Osteoblast (primary cell): ENCODE measurements at regions not wholly inside any gene's neighbourhood (a gene's known extent, or its start where the extent isn't known, plus 50 kb on each side); places are given as distances from the start of the nearest gene placed in this dataset.

ENCODE experiments used
- DNase-seq: peaks from one replicate; pipeline ENCODE4 v3.0.0; 2011; ENCODE audit warnings: low spot score, mixed read lengths; ENCODE audit not compliant: insufficient read length; ENCODE audit errors: missing footprints
- H2AFZ ChIP-seq: 2 replicates; pipeline ENCODE4 v1.6.0; 2011; ENCODE audit warnings: mild to moderate bottlenecking, low read length
- H3K27ac ChIP-seq: 2 replicates; pipeline ENCODE4 v1.5.1; 2011; ENCODE audit warnings: mild to moderate bottlenecking, low read depth, low read length, moderate library complexity
- H3K27me3 ChIP-seq: 2 replicates; pipeline ENCODE4 v1.6.0; 2012; ENCODE audit warnings: mild to moderate bottlenecking, control low read depth, inconsistent platforms, low read length, moderate library complexity; ENCODE audit not compliant: insufficient read depth
- H3K36me3 ChIP-seq: 2 replicates; pipeline ENCODE4 v1.5.1; 2011; ENCODE audit warnings: mild to moderate bottlenecking, low read length, control low read depth, moderate library complexity; ENCODE audit not compliant: insufficient read depth
- H3K4me1 ChIP-seq: 2 replicates; pipeline ENCODE4 v1.5.1; 2011; ENCODE audit warnings: mild to moderate bottlenecking, low read length, control low read depth, moderate library complexity; ENCODE audit not compliant: insufficient read depth
- H3K4me2 ChIP-seq: 2 replicates; pipeline ENCODE4 v1.6.0; 2011; ENCODE audit warnings: mild to moderate bottlenecking, low read length; ENCODE audit not compliant: insufficient read depth
- H3K4me3 ChIP-seq: fragments of 200-600 bp; sonication (generic); 3 replicates; pipeline ENCODE4 v1.5.1; 2012; ENCODE audit warnings: mild to moderate bottlenecking, low read length, inconsistent platforms; ENCODE audit not compliant: insufficient read depth
- H3K79me2 ChIP-seq: 2 replicates; pipeline ENCODE4 v1.6.0; 2012; ENCODE audit warnings: mild to moderate bottlenecking, low read length, control low read depth, inconsistent platforms; ENCODE audit not compliant: insufficient read depth
- H3K9me3 ChIP-seq: 2 replicates; pipeline ENCODE4 v1.5.1; 2011; ENCODE audit warnings: low read depth, low read length, control low read depth
- H4K20me1 ChIP-seq: 2 replicates; pipeline ENCODE4 v1.6.0; 2012; ENCODE audit warnings: mild to moderate bottlenecking, low read length, control low read depth; ENCODE audit not compliant: insufficient read depth
- CTCF ChIP-seq: IDR thresholded peaks from 2 replicates; pipeline ENCODE4 v1.5.1; 2011; ENCODE audit warnings: mild to moderate bottlenecking, low read depth, low read length, moderate library complexity; ENCODE audit errors: extremely low read depth

- H3K27ac ChIP-seq = no peak overlapping the region
- H3K4me1 ChIP-seq = no peaks in the 10 kb centered on the region
- no peaks in the 10 kb centered on the region for H3K9me3 ChIP-seq
- no peak overlapping the region for H3K4me3 ChIP-seq
- peak; percentile 37 for DNase-seq
- H3K36me3 ChIP-seq = no peaks in the 10 kb centered on the region
- no peak overlapping the region for H3K4me2 ChIP-seq
- H3K27me3 ChIP-seq = no peaks in the 10 kb centered on the region
- H3K79me2 ChIP-seq = no peaks in the 10 kb centered on the region
- H4K20me1 ChIP-seq = no peaks in the 10 kb centered on the region
- TF ChIP-seq CTCF = no peak
- no peak overlapping the region for H2AFZ ChIP-seq
Observed at GRCh38 chr2:239793836-239794235, 231.3 kb downstream of the NDUFA10 start.

GRCh38 chr2:239793086-239793485 lies 232.1 kb downstream of the NDUFA10 start:
- no peaks in the 10 kb centered on the region for H3K79me2 ChIP-seq
- no peaks in the 10 kb centered on the region for H3K9me3 ChIP-seq
- H3K4me1 ChIP-seq = no peaks in the 10 kb centered on the region
- H3K36me3 ChIP-seq = no peaks in the 10 kb centered on the region
- no peak overlapping the region for H3K4me2 ChIP-seq
- H3K27me3 ChIP-seq = no peaks in the 10 kb centered on the region
- peak; percentile 38 for DNase-seq
- H3K27ac ChIP-seq = no peak overlapping the region
- no peak overlapping the region for H3K4me3 ChIP-seq
- no peak for TF ChIP-seq CTCF
- H2AFZ ChIP-seq = no peak overlapping the region
- no peaks in the 10 kb centered on the region for H4K20me1 ChIP-seq

- Histone ChIP-seq H3K4me2 (no peak overlapping the region), H3K36me3 (no peaks in the 10 kb centered on the region), H3K4me3 (no peak overlapping the region), H4K20me1 (no peaks in the 10 kb centered on the region), H3K9me3 (no peaks in the 10 kb centered on the region), H2AFZ (no peak overlapping the region), H3K27ac (no peak overlapping the region), H3K4me1 (no peaks in the 10 kb centered on the region), H3K27me3 (no peaks in the 10 kb centered on the region), H3K79me2 (no peaks in the 10 kb centered on the region)
- no peak for TF ChIP-seq CTCF
- DNase-seq = peak; percentile 72
Observed at GRCh38 chr2:239792405-239793084, 232.6 kb downstream of the NDUFA10 start.

- Histone ChIP-seq H3K4me1 (no peaks in the 10 kb centered on the region), H2AFZ (no peak overlapping the region), H3K27me3 (no peaks in the 10 kb centered on the region), H3K79me2 (no peaks in the 10 kb centered on the region), H3K27ac (no peak overlapping the region), H3K9me3 (no peaks in the 10 kb centered on the region), H3K4me2 (no peak overlapping the region), H3K4me3 (no peak overlapping the region), H4K20me1 (no peaks in the 10 kb centered on the region), H3K36me3 (no peaks in the 10 kb centered on the region)
- DNase-seq = peak; percentile 45
- TF ChIP-seq CTCF = no peak
Observed at GRCh38 chr2:239791526-239792404, 233.4 kb downstream of the NDUFA10 start.
